Thyroid gland (tissue), 4 donors: ENCODE measurements at regions not wholly inside any gene's neighbourhood (a gene's known extent, or its start where the extent isn't known, plus 50 kb on each side); places are given as distances from the start of the nearest gene placed in this dataset.

Experiments used
- CTCF ChIP-seq, 6 experiments: fragments of 200-600 bp in 3 of 6; fragments of 450-650 bp in 3 of 6; sonication (generic) in 3 of 6; IDR thresholded peaks; one replicate each; pipeline ENCODE4 v1.5.1; 2016 to 2019; ENCODE audit warnings: antibody characterized with exemption in 6 of 6, mild to moderate bottlenecking in 2 of 6, inconsistent platforms in 1 of 6, moderate library complexity in 1 of 6
- POLR2A ChIP-seq, 2 donors: fragments of 450-650 bp; IDR thresholded peaks; one replicate each; pipeline ENCODE4 v1.6.1; 2017; ENCODE audit warnings: antibody characterized with exemption in 2 of 2, mild to moderate bottlenecking in 2 of 2, moderate library complexity in 1 of 2

GRCh38 chr4:124797223-124797622 lies 84.7 kb upstream of the ANKRD50 start:
- TF ChIP-seq CTCF (IDR thresholded peaks at IDR 0.05) (no peak), POLR2A (IDR thresholded peaks at IDR 0.05) (no peak)
